Liver (tissue), 8 donors: ENCODE measurements at regions not wholly inside any gene's neighbourhood (a gene's known extent, or its start where the extent isn't known, plus 50 kb on each side); places are given as distances from the start of the nearest gene placed in this dataset.

ENCODE experiments used
- DNase-seq: peaks from one replicate; pipeline ENCODE4 v3.0.0-alpha.2; 2017; ENCODE audit warnings: low spot score
- H3K27ac ChIP-seq, 2 donors: one replicate each; pipeline ENCODE4 v1.7.0; 2013; ENCODE audit warnings: inconsistent platforms in 2 of 2, low read length in 2 of 2, control low read depth in 1 of 2, low read depth in 1 of 2, mild to moderate bottlenecking in 1 of 2
- H3K27me3 ChIP-seq, 4 donors: one replicate each; pipeline versions ENCODE4 v1.6.1 to v1.7.0; 2013; ENCODE audit warnings: low read length in 3 of 4, inconsistent platforms in 1 of 4, mild to moderate bottlenecking in 1 of 4, moderate library complexity in 1 of 4; ENCODE audit not compliant: control insufficient read depth in 4 of 4, insufficient read depth in 4 of 4
- H3K36me3 ChIP-seq, 4 donors: one replicate each; pipeline versions ENCODE4 v1.6.1 to v1.7.0; 2013; ENCODE audit warnings: low read length in 3 of 4, mild to moderate bottlenecking in 3 of 4, low read depth in 1 of 4, moderate library complexity in 1 of 4; ENCODE audit not compliant: control insufficient read depth in 4 of 4, insufficient read depth in 3 of 4
- H3K4me1 ChIP-seq, 4 donors: one replicate each; pipeline versions ENCODE4 v1.6.1 to v1.7.0; 2013; ENCODE audit warnings: low read length in 3 of 4, mild to moderate bottlenecking in 3 of 4, moderate library complexity in 1 of 4; ENCODE audit not compliant: control insufficient read depth in 4 of 4, insufficient read depth in 4 of 4
- H3K4me3 ChIP-seq, 3 donors: one replicate each; pipeline versions ENCODE4 v1.6.1 to v1.7.0; 2013; ENCODE audit warnings: low read length in 3 of 3, control low read depth in 1 of 3, low read depth in 1 of 3, mild to moderate bottlenecking in 1 of 3
- H3K9ac ChIP-seq, 2 donors: one replicate each; pipeline ENCODE4 v1.7.0; 2013; ENCODE audit warnings: low read length in 2 of 2, mild to moderate bottlenecking in 2 of 2, moderate library complexity in 2 of 2, control low read depth in 1 of 2, low read depth in 1 of 2
- H3K9me3 ChIP-seq, 4 donors: one replicate each; pipeline versions ENCODE4 v1.6.1 to v1.7.0; 2013; ENCODE audit warnings: low read length in 3 of 4; ENCODE audit not compliant: control insufficient read depth in 4 of 4
- EGR1 ChIP-seq, 2 donors: IDR thresholded peaks; 2 replicates each; pipeline ENCODE4 v1.6.1; 2016 to 2018; ENCODE audit warnings: antibody characterized with exemption in 2 of 2, low read depth in 2 of 2
- FOXA1 ChIP-seq: IDR thresholded peaks from 2 replicates; pipeline ENCODE4 v1.6.1; 2016; ENCODE audit warnings: antibody characterized with exemption
- FOXA2 ChIP-seq: IDR thresholded peaks from 2 replicates; pipeline ENCODE4 v1.6.1; 2016; ENCODE audit warnings: antibody characterized with exemption
- GABPA ChIP-seq, 2 donors: IDR thresholded peaks in 1 of 2; conservative IDR thresholded peaks in 1 of 2; 2 replicates each; pipeline ENCODE4 v1.6.1; 2016; ENCODE audit warnings: antibody characterized with exemption in 2 of 2, mild to moderate bottlenecking in 1 of 2, moderate library complexity in 1 of 2
- HNF4A ChIP-seq, 2 donors: conservative IDR thresholded peaks; 2 replicates each; pipeline ENCODE4 v1.6.1; 2016; ENCODE audit warnings: antibody characterized with exemption in 2 of 2, mild to moderate bottlenecking in 2 of 2
- HNF4G ChIP-seq: IDR thresholded peaks from 2 replicates; pipeline ENCODE4 v1.6.1; 2016; ENCODE audit warnings: antibody characterized with exemption
- NR2F2 ChIP-seq: IDR thresholded peaks from 2 replicates; pipeline ENCODE4 v1.6.1; 2016; ENCODE audit warnings: antibody characterized with exemption
- RAD21 ChIP-seq, 2 donors: IDR thresholded peaks; 2 replicates each; pipeline ENCODE4 v1.6.1; 2016; ENCODE audit warnings: antibody characterized with exemption in 2 of 2, mild to moderate bottlenecking in 2 of 2
- TAF1 ChIP-seq: conservative IDR thresholded peaks from 2 replicates; pipeline ENCODE4 v1.6.1; 2016; ENCODE audit warnings: antibody characterized with exemption, mild to moderate bottlenecking
- YY1 ChIP-seq: IDR thresholded peaks from 2 replicates; pipeline ENCODE4 v1.6.1; 2016; ENCODE audit warnings: antibody characterized with exemption, mild to moderate bottlenecking
- WGBS: extraction: QIAGEN DNeasy Blood & Tissue Kit; methylation state at CpG from one replicate; pipeline ENCODE4 v1.1.7; 2013; 5-methylcytosine and 5-hydroxymethylcytosine counted together
- TF ChIP-seq, protein P1 (sequence below): fragments of 150-350 bp; IDR thresholded peaks from 2 replicates; pipeline ENCODE4 v1.5.1; 2017; ENCODE audit warnings: improper control_type of control experiment, low read depth, low read length; ENCODE audit not compliant: missing input control
- TF ChIP-seq, protein P2 (sequence below): IDR thresholded peaks from 2 replicates; pipeline ENCODE4 v1.6.1; 2016; ENCODE audit warnings: antibody characterized with exemption, mild to moderate bottlenecking
- TF ChIP-seq, protein P3 (sequence below): IDR thresholded peaks from 2 replicates; pipeline ENCODE4 v1.6.1; 2016; ENCODE audit warnings: antibody characterized with exemption
- TF ChIP-seq, protein P4 (sequence below): IDR thresholded peaks from 2 replicates; pipeline ENCODE4 v1.6.1; 2016; ENCODE audit warnings: antibody characterized with exemption
- TF ChIP-seq, protein P5 (sequence below): IDR thresholded peaks from 2 replicates; pipeline ENCODE4 v1.6.1; 2016; ENCODE audit warnings: antibody characterized with exemption
- donor health status: healthy.
- donor health status: healthy.
- donor health status: healthy.
- donor health status: healthy.
- donor health status: healthy.

DNA sequence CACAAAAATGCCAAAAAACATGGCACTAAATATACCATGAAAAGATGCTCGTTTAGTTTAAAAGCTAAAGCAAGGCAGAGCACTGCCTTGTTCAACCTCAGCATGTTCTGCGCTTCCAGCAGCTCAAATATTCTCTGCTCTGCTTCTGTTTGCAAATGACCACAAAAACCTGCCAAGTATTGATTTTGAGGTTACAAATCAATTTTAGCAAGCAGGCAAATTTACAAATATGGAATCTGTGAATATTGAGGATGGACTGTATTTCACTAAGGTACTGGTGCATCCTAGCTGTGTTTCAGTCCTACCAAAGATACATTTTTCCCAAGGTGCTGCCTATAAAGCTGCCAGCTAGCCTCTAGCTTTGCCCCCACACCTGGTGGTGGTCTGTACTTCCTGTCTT is 449.9 kb downstream of the PREX1 start:
- Histone ChIP-seq H3K9me3 (no peaks in the 10 kb centered on the region), H3K9ac (no peak overlapping the region), H3K4me1 (peaks cover 2 to 10% (median 8%) of the 10 kb centered on the region in 4 donors), H3K36me3 (no peaks in the 10 kb centered on the region), H3K4me3 (no peak overlapping the region), H3K27ac (no peak overlapping the region), H3K27me3 (no peaks in the 10 kb centered on the region)
- 28% methylated on average over 2 of the region's 2 CpGs for WGBS
- TF ChIP-seq EGR1 (IDR thresholded peaks at IDR 0.05; ENCODE audit: low read depth in 2 of 2): no peak
- TF ChIP-seq, protein P1, sequence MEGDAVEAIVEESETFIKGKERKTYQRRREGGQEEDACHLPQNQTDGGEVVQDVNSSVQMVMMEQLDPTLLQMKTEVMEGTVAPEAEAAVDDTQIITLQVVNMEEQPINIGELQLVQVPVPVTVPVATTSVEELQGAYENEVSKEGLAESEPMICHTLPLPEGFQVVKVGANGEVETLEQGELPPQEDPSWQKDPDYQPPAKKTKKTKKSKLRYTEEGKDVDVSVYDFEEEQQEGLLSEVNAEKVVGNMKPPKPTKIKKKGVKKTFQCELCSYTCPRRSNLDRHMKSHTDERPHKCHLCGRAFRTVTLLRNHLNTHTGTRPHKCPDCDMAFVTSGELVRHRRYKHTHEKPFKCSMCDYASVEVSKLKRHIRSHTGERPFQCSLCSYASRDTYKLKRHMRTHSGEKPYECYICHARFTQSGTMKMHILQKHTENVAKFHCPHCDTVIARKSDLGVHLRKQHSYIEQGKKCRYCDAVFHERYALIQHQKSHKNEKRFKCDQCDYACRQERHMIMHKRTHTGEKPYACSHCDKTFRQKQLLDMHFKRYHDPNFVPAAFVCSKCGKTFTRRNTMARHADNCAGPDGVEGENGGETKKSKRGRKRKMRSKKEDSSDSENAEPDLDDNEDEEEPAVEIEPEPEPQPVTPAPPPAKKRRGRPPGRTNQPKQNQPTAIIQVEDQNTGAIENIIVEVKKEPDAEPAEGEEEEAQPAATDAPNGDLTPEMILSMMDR: no peak
- TF ChIP-seq HNF4G: no peak
- TF ChIP-seq, protein P2, sequence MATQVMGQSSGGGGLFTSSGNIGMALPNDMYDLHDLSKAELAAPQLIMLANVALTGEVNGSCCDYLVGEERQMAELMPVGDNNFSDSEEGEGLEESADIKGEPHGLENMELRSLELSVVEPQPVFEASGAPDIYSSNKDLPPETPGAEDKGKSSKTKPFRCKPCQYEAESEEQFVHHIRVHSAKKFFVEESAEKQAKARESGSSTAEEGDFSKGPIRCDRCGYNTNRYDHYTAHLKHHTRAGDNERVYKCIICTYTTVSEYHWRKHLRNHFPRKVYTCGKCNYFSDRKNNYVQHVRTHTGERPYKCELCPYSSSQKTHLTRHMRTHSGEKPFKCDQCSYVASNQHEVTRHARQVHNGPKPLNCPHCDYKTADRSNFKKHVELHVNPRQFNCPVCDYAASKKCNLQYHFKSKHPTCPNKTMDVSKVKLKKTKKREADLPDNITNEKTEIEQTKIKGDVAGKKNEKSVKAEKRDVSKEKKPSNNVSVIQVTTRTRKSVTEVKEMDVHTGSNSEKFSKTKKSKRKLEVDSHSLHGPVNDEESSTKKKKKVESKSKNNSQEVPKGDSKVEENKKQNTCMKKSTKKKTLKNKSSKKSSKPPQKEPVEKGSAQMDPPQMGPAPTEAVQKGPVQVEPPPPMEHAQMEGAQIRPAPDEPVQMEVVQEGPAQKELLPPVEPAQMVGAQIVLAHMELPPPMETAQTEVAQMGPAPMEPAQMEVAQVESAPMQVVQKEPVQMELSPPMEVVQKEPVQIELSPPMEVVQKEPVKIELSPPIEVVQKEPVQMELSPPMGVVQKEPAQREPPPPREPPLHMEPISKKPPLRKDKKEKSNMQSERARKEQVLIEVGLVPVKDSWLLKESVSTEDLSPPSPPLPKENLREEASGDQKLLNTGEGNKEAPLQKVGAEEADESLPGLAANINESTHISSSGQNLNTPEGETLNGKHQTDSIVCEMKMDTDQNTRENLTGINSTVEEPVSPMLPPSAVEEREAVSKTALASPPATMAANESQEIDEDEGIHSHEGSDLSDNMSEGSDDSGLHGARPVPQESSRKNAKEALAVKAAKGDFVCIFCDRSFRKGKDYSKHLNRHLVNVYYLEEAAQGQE: no peak
- TF ChIP-seq, protein P3, sequence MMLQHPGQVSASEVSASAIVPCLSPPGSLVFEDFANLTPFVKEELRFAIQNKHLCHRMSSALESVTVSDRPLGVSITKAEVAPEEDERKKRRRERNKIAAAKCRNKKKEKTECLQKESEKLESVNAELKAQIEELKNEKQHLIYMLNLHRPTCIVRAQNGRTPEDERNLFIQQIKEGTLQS: no peak
- TF ChIP-seq GABPA (IDR thresholded peaks at IDR 0.05 in 1 of 2, conservative IDR thresholded peaks at IDR 0.05 in 1 of 2): no peak
- TF ChIP-seq FOXA1: no peak
- TF ChIP-seq YY1: no peak
- TF ChIP-seq, protein P4, sequence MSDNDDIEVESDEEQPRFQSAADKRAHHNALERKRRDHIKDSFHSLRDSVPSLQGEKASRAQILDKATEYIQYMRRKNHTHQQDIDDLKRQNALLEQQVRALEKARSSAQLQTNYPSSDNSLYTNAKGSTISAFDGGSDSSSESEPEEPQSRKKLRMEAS: no peak
- TF ChIP-seq, protein P5, sequence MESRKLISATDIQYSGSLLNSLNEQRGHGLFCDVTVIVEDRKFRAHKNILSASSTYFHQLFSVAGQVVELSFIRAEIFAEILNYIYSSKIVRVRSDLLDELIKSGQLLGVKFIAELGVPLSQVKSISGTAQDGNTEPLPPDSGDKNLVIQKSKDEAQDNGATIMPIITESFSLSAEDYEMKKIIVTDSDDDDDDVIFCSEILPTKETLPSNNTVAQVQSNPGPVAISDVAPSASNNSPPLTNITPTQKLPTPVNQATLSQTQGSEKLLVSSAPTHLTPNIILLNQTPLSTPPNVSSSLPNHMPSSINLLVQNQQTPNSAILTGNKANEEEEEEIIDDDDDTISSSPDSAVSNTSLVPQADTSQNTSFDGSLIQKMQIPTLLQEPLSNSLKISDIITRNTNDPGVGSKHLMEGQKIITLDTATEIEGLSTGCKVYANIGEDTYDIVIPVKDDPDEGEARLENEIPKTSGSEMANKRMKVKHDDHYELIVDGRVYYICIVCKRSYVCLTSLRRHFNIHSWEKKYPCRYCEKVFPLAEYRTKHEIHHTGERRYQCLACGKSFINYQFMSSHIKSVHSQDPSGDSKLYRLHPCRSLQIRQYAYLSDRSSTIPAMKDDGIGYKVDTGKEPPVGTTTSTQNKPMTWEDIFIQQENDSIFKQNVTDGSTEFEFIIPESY: no peak
- DNase-seq: no peak

DNA sequence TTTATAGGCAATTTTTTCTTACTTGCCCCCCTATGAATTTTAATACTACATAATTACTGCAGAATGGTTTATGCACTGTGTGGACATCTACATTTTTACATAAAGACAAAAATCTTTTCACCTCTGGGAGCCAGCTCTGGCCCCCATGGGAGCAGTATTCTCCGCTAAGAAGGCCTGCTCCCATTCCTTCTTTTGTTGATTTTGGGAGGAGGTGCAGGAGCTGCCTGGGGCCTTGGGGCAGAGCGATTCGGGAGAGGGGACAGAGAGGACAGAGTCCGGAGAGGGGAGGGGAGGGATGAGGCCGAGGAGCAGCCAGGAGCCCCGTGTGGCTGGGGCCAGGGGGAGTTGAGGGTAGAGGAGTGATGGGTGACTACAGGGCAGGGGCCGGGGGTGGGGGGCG is 452.0 kb downstream of the PREX1 start:
- DNase-seq: no peak
- H3K4me1 ChIP-seq: peaks cover 2 to 10% (median 8%) of the 10 kb centered on the region in 4 donors
- no peak for TF ChIP-seq GABPA (IDR thresholded peaks at IDR 0.05 in 1 of 2, conservative IDR thresholded peaks at IDR 0.05 in 1 of 2)
- no peak for TF ChIP-seq FOXA2
- no peak for TF ChIP-seq HNF4A (conservative IDR thresholded peaks at IDR 0.05)
- TF ChIP-seq FOXA1: no peak
- TF ChIP-seq EGR1 (IDR thresholded peaks at IDR 0.05; ENCODE audit: low read depth in 2 of 2): no peak
- TF ChIP-seq TAF1: no peak
- TF ChIP-seq, protein P4: no peak
- TF ChIP-seq, protein P3: no peak
- TF ChIP-seq, protein P5: no peak
- TF ChIP-seq, protein P2: no peak
- no peak for TF ChIP-seq NR2F2
- no peak for TF ChIP-seq HNF4G
- TF ChIP-seq RAD21 (IDR thresholded peaks at IDR 0.05): no peak
- TF ChIP-seq YY1: no peak

More for the DNA sequence above, 452.0 kb downstream of the PREX1 start:
- H3K9ac ChIP-seq: no peak overlapping the region
- H3K27ac ChIP-seq: no peak overlapping the region
- no peaks in the 10 kb centered on the region for H3K9me3 ChIP-seq
- H3K27me3 ChIP-seq: no peaks in the 10 kb centered on the region
- WGBS: 59% methylated on average over 8 of the region's 8 CpGs
- no peak overlapping the region for H3K4me3 ChIP-seq
- H3K36me3 ChIP-seq: no peaks in the 10 kb centered on the region
